ENCODE measurements at regions not wholly inside any gene's neighbourhood (a gene's known extent, or its start where the extent isn't known, plus 50 kb on each side); places are given as distances from the start of the nearest gene placed in this dataset.

DNA sequence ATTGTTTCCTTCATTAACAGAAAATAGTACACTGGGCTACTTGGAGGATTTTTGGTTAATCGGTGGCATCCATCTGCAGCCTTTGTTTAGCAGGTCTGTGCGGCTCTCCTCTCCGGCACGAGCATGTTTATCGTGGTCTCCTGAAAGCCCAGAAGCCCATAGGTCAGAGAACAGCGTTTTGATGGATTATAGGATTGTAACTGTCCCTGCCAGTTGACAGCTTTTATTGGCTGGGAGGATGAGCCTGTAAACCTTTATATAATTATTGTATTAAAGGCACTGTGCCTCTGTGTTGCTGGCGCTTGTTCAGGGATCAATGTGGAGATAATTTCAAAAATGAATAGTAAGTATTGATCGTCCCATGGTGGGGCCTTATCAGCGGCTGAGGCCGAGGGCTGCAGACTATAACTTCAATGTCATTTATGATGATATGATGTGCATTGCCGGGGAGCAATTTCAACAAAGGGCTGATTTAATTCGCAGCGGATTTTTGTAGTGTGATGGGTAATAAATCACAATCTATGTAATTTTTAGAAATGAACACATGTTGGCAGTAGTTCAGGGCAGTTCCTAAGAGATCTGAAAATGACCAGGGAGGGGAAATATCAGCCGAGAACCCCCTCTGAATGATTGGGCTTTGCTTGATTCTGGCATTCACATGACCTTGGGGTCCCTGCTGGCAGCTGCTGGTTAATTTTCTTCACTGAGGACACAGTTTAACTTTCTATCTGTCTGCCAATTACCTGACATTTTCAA is 736.1 kb downstream of the GALR1 start:
- TF ChIP-seq, protein P1, sequence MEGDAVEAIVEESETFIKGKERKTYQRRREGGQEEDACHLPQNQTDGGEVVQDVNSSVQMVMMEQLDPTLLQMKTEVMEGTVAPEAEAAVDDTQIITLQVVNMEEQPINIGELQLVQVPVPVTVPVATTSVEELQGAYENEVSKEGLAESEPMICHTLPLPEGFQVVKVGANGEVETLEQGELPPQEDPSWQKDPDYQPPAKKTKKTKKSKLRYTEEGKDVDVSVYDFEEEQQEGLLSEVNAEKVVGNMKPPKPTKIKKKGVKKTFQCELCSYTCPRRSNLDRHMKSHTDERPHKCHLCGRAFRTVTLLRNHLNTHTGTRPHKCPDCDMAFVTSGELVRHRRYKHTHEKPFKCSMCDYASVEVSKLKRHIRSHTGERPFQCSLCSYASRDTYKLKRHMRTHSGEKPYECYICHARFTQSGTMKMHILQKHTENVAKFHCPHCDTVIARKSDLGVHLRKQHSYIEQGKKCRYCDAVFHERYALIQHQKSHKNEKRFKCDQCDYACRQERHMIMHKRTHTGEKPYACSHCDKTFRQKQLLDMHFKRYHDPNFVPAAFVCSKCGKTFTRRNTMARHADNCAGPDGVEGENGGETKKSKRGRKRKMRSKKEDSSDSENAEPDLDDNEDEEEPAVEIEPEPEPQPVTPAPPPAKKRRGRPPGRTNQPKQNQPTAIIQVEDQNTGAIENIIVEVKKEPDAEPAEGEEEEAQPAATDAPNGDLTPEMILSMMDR (IDR thresholded peaks at IDR 0.05), result no peak

GRCh38 chr18:77990131-77990530 is 740.5 kb downstream of the GALR1 start:
- TF ChIP-seq, protein P1 (IDR thresholded peaks at IDR 0.05), result no peak

GRCh38 chr18:77990901-77991300 is 741.3 kb downstream of the GALR1 start:
- TF ChIP-seq, protein P1 (IDR thresholded peaks at IDR 0.05), result no peak

DNA sequence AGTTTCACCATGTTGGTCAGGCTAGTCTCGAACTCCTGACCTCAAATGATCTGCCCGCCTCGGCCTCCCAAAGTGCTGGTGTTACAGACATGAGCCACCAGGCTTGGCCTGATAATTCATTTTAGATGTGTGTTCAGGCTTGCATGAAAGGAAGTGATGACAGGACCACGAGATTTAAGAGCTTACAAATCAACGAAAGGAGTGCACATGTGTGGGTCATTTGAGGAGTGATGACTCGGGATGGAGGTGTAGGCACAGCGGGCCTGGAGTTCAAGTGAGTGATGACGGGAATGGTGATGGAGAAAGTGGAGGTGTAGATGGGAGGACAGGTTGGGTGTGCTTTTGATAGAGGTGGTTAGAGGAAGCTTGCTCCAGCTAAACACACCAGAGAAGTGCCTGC is 742.4 kb downstream of the GALR1 start:
- TF ChIP-seq, protein P1 (IDR thresholded peaks at IDR 0.05), result no peak

- TF ChIP-seq, protein P1 (IDR thresholded peaks at IDR 0.05), result no peak
Measured at GRCh38 chr18:77993188-77993981, 743.7 kb downstream of the GALR1 start.

- TF ChIP-seq, protein P1 (IDR thresholded peaks at IDR 0.05), result no peak
Measured at GRCh38 chr18:77995593-77995992, 745.9 kb downstream of the GALR1 start.

- TF ChIP-seq, protein P1 (IDR thresholded peaks at IDR 0.05), result no peak
Measured at GRCh38 chr18:77996737-77997136, 747.1 kb downstream of the GALR1 start.

All from LNCAP (cell line).